Liver (tissue), 8 donors: ENCODE measurements at regions not wholly inside any gene's neighbourhood (a gene's known extent, or its start where the extent isn't known, plus 50 kb on each side); places are given as distances from the start of the nearest gene placed in this dataset.

Experiments
- DNase-seq: peaks from one replicate; pipeline ENCODE4 v3.0.0-alpha.2; 2017; ENCODE audit warnings: low spot score
- H3K27ac ChIP-seq, 2 donors: one replicate each; pipeline ENCODE4 v1.7.0; 2013; ENCODE audit warnings: inconsistent platforms in 2 of 2, low read length in 2 of 2, control low read depth in 1 of 2, low read depth in 1 of 2, mild to moderate bottlenecking in 1 of 2
- H3K27me3 ChIP-seq, 4 donors: one replicate each; pipeline versions ENCODE4 v1.6.1 to v1.7.0; 2013; ENCODE audit warnings: low read length in 3 of 4, inconsistent platforms in 1 of 4, mild to moderate bottlenecking in 1 of 4, moderate library complexity in 1 of 4; ENCODE audit not compliant: control insufficient read depth in 4 of 4, insufficient read depth in 4 of 4
- H3K36me3 ChIP-seq, 4 donors: one replicate each; pipeline versions ENCODE4 v1.6.1 to v1.7.0; 2013; ENCODE audit warnings: low read length in 3 of 4, mild to moderate bottlenecking in 3 of 4, low read depth in 1 of 4, moderate library complexity in 1 of 4; ENCODE audit not compliant: control insufficient read depth in 4 of 4, insufficient read depth in 3 of 4
- H3K4me1 ChIP-seq, 4 donors: one replicate each; pipeline versions ENCODE4 v1.6.1 to v1.7.0; 2013; ENCODE audit warnings: low read length in 3 of 4, mild to moderate bottlenecking in 3 of 4, moderate library complexity in 1 of 4; ENCODE audit not compliant: control insufficient read depth in 4 of 4, insufficient read depth in 4 of 4
- H3K4me3 ChIP-seq, 3 donors: one replicate each; pipeline versions ENCODE4 v1.6.1 to v1.7.0; 2013; ENCODE audit warnings: low read length in 3 of 3, control low read depth in 1 of 3, low read depth in 1 of 3, mild to moderate bottlenecking in 1 of 3
- H3K9ac ChIP-seq, 2 donors: one replicate each; pipeline ENCODE4 v1.7.0; 2013; ENCODE audit warnings: low read length in 2 of 2, mild to moderate bottlenecking in 2 of 2, moderate library complexity in 2 of 2, control low read depth in 1 of 2, low read depth in 1 of 2
- H3K9me3 ChIP-seq, 4 donors: one replicate each; pipeline versions ENCODE4 v1.6.1 to v1.7.0; 2013; ENCODE audit warnings: low read length in 3 of 4; ENCODE audit not compliant: control insufficient read depth in 4 of 4
- CTCF ChIP-seq: fragments of 150-350 bp; IDR thresholded peaks from 2 replicates; pipeline ENCODE4 v1.5.1; 2017; ENCODE audit warnings: improper control_type of control experiment, low read depth, low read length; ENCODE audit not compliant: missing input control
- EGR1 ChIP-seq, 2 donors: IDR thresholded peaks; 2 replicates each; pipeline ENCODE4 v1.6.1; 2016 to 2018; ENCODE audit warnings: antibody characterized with exemption in 2 of 2, low read depth in 2 of 2
- FOXA1 ChIP-seq: IDR thresholded peaks from 2 replicates; pipeline ENCODE4 v1.6.1; 2016; ENCODE audit warnings: antibody characterized with exemption
- FOXA2 ChIP-seq: IDR thresholded peaks from 2 replicates; pipeline ENCODE4 v1.6.1; 2016; ENCODE audit warnings: antibody characterized with exemption
- GABPA ChIP-seq, 2 donors: IDR thresholded peaks in 1 of 2; conservative IDR thresholded peaks in 1 of 2; 2 replicates each; pipeline ENCODE4 v1.6.1; 2016; ENCODE audit warnings: antibody characterized with exemption in 2 of 2, mild to moderate bottlenecking in 1 of 2, moderate library complexity in 1 of 2
- HNF4A ChIP-seq, 2 donors: conservative IDR thresholded peaks; 2 replicates each; pipeline ENCODE4 v1.6.1; 2016; ENCODE audit warnings: antibody characterized with exemption in 2 of 2, mild to moderate bottlenecking in 2 of 2
- HNF4G ChIP-seq: IDR thresholded peaks from 2 replicates; pipeline ENCODE4 v1.6.1; 2016; ENCODE audit warnings: antibody characterized with exemption
- JUND ChIP-seq, 2 donors: IDR thresholded peaks; 2 replicates each; pipeline ENCODE4 v1.6.1; 2016; ENCODE audit warnings: antibody characterized with exemption in 2 of 2
- NR2F2 ChIP-seq: IDR thresholded peaks from 2 replicates; pipeline ENCODE4 v1.6.1; 2016; ENCODE audit warnings: antibody characterized with exemption
- RAD21 ChIP-seq, 2 donors: IDR thresholded peaks; 2 replicates each; pipeline ENCODE4 v1.6.1; 2016; ENCODE audit warnings: antibody characterized with exemption in 2 of 2, mild to moderate bottlenecking in 2 of 2
- RXRA ChIP-seq, 2 donors: IDR thresholded peaks; 2 replicates each; pipeline ENCODE4 v1.6.1; 2017 to 2018; ENCODE audit warnings: antibody characterized with exemption in 2 of 2, mild to moderate bottlenecking in 1 of 2
- SP1 ChIP-seq: IDR thresholded peaks from 2 replicates; pipeline ENCODE4 v1.6.1; 2018; ENCODE audit warnings: antibody characterized with exemption, mild to moderate bottlenecking
- TAF1 ChIP-seq: conservative IDR thresholded peaks from 2 replicates; pipeline ENCODE4 v1.6.1; 2016; ENCODE audit warnings: antibody characterized with exemption, mild to moderate bottlenecking
- YY1 ChIP-seq: IDR thresholded peaks from 2 replicates; pipeline ENCODE4 v1.6.1; 2016; ENCODE audit warnings: antibody characterized with exemption, mild to moderate bottlenecking
- ZBTB33 ChIP-seq: IDR thresholded peaks from 2 replicates; pipeline ENCODE4 v1.6.1; 2016; ENCODE audit warnings: antibody characterized with exemption
- WGBS: extraction: QIAGEN DNeasy Blood & Tissue Kit; methylation state at CpG from one replicate; pipeline ENCODE4 v1.1.7; 2013; 5-methylcytosine and 5-hydroxymethylcytosine counted together
- TF ChIP-seq, protein P1 (sequence below): IDR thresholded peaks from 2 replicates; pipeline ENCODE4 v1.6.1; 2016; ENCODE audit warnings: antibody characterized with exemption
- TF ChIP-seq, protein P2 (sequence below): IDR thresholded peaks from 2 replicates; pipeline ENCODE4 v1.6.1; 2016; ENCODE audit warnings: antibody characterized with exemption
- TF ChIP-seq, protein P3 (sequence below): IDR thresholded peaks from 2 replicates; pipeline ENCODE4 v1.6.1; 2016; ENCODE audit warnings: antibody characterized with exemption, mild to moderate bottlenecking
- donor health status: healthy.
- donor health status: healthy.
- donor health status: healthy.
- donor health status: healthy.
- donor health status: healthy.

DNA sequence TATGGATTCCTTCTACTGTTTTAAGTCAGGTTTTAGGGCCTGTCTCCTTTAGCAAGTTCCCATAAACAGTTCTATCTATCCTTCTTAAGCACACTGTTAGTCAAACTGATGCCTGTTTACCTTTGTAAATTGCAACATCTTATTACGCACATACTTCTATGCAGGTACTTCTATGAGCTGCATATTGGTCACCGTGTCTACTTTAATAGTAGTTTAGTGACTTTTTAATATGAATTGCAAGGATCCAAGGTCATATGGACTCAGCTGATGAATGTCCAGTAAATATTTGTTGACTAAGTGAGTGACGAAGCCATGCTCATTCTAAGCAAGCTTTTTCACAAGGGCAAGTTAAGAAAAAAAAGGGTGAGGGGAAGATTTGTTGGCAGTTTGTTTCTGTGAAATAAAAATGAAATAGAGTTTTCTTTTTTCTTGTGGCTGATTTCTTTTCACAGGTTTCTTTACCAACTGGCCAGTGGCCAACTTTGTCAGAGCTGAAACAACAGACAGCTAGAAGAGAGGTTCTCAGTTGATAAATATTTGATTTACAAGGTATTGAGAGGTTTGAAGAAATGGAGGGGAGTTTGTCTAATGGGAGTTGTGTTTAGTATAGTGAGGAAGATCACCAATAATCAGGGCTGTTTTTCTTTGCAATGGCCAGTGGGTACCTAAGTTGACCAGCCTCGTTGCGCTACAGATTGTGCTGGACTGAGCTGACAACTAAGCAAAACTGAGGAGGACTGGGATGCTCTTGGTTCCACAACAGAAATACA is 141.1 kb downstream of the SLC15A5 start:
- H3K27ac ChIP-seq: no peak overlapping the region
- H3K27me3 ChIP-seq: no peaks in the 10 kb centered on the region
- no peak overlapping the region for H3K9ac ChIP-seq
- peaks cover 11 to 23% (median 21%) of the 10 kb centered on the region in 4 donors for H3K9me3 ChIP-seq
- no peak for DNase-seq
- no peaks in the 10 kb centered on the region for H3K36me3 ChIP-seq
- TF ChIP-seq, protein P1, sequence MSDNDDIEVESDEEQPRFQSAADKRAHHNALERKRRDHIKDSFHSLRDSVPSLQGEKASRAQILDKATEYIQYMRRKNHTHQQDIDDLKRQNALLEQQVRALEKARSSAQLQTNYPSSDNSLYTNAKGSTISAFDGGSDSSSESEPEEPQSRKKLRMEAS: peak; percentile 28
- peak in 1 of 2 donors; percentile 52 for TF ChIP-seq RXRA (IDR thresholded peaks at IDR 0.05)
- peak; percentile 39 for TF ChIP-seq SP1
- no peak for TF ChIP-seq ZBTB33
- TF ChIP-seq, protein P2, sequence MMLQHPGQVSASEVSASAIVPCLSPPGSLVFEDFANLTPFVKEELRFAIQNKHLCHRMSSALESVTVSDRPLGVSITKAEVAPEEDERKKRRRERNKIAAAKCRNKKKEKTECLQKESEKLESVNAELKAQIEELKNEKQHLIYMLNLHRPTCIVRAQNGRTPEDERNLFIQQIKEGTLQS: no peak
- no peak for TF ChIP-seq GABPA (IDR thresholded peaks at IDR 0.05 in 1 of 2, conservative IDR thresholded peaks at IDR 0.05 in 1 of 2)
- no peak for TF ChIP-seq NR2F2
- peak; percentile 83 for TF ChIP-seq FOXA2
- no peak for TF ChIP-seq EGR1 (IDR thresholded peaks at IDR 0.05; ENCODE audit: low read depth in 2 of 2)
- no peak for TF ChIP-seq HNF4G
- peak; percentile 25 to 66 for TF ChIP-seq HNF4A (conservative IDR thresholded peaks at IDR 0.05)
- TF ChIP-seq, protein P3, sequence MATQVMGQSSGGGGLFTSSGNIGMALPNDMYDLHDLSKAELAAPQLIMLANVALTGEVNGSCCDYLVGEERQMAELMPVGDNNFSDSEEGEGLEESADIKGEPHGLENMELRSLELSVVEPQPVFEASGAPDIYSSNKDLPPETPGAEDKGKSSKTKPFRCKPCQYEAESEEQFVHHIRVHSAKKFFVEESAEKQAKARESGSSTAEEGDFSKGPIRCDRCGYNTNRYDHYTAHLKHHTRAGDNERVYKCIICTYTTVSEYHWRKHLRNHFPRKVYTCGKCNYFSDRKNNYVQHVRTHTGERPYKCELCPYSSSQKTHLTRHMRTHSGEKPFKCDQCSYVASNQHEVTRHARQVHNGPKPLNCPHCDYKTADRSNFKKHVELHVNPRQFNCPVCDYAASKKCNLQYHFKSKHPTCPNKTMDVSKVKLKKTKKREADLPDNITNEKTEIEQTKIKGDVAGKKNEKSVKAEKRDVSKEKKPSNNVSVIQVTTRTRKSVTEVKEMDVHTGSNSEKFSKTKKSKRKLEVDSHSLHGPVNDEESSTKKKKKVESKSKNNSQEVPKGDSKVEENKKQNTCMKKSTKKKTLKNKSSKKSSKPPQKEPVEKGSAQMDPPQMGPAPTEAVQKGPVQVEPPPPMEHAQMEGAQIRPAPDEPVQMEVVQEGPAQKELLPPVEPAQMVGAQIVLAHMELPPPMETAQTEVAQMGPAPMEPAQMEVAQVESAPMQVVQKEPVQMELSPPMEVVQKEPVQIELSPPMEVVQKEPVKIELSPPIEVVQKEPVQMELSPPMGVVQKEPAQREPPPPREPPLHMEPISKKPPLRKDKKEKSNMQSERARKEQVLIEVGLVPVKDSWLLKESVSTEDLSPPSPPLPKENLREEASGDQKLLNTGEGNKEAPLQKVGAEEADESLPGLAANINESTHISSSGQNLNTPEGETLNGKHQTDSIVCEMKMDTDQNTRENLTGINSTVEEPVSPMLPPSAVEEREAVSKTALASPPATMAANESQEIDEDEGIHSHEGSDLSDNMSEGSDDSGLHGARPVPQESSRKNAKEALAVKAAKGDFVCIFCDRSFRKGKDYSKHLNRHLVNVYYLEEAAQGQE: no peak
- peak in 1 of 2 donors; percentile 34 for TF ChIP-seq JUND (IDR thresholded peaks at IDR 0.05)
- no peak for TF ChIP-seq RAD21 (IDR thresholded peaks at IDR 0.05)
- no peak for TF ChIP-seq TAF1
- TF ChIP-seq CTCF: no peak
- TF ChIP-seq YY1: peak; percentile 27
- TF ChIP-seq FOXA1: peak; percentile 59
- 60% methylated on average over 5 of the region's 5 CpGs for WGBS
- H3K4me1 ChIP-seq: peaks cover 0 to 9% (median 1%) of the 10 kb centered on the region in 4 donors
- H3K4me3 ChIP-seq: no peak overlapping the region
